ENCODE measurements at regions not wholly inside any gene's neighbourhood (a gene's known extent, or its start where the extent isn't known, plus 50 kb on each side); places are given as distances from the start of the nearest gene placed in this dataset.

DNA sequence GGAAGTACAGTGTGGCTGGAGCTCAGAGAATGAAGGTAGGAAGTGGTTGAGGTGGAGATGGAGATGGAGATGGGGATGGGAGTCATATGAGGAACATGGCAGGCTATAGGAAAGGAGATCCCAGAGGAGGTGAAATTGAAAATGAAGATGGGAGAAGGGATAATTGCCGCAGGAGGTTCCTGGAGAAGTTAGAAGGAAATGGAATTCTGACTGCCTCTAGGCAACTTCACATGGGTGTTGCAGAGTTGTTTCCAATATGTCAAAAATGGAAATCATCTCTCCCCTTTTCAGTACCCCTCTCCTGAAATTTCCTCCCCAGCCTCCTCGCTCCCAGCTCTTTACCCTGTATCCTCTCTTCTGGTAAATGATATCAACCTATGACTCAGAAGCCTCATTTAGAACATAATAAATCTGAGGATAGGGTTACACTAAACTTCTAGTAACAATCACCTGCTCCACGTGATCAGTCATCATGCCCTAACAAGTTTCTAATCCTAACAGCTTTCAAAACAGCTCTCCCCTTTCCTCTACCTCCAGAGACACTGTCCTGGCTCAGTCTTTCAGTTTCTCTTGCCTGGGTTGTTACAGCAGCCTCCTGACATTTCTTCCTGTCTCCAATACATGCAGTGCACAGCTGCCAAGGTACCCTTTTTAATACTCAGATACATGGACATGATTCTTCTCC lies 201.9 kb upstream of the RBMS1 start:
- no peak for TF ChIP-seq ZNF274 (IDR thresholded peaks at IDR 0.05; ENCODE audit: low read depth, low read length)
- no peak overlapping the region for H3K4me3 ChIP-seq (ENCODE audit: low read length)

DNA sequence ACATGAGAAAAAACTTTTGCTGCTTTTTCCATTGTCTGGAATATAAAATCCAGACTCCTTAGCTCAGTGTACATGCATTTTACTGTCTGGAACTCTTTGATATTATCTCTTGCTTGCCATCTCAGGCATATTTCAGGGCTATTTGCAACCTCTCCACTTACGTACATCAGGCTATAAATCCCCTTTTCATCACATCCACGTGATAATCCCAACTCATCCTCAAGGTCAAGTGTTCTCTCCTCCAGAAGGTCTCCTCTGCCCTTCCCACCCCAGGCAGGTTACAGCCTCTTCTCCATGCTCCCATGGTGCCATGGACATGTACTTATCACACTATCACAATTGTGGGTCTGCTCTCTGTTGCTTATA lies 202.5 kb upstream of the RBMS1 start:
- no peak overlapping the region for H3K4me3 ChIP-seq (ENCODE audit: low read length)
- TF ChIP-seq ZNF274 (IDR thresholded peaks at IDR 0.05; ENCODE audit: low read depth, low read length), result no peak

DNA sequence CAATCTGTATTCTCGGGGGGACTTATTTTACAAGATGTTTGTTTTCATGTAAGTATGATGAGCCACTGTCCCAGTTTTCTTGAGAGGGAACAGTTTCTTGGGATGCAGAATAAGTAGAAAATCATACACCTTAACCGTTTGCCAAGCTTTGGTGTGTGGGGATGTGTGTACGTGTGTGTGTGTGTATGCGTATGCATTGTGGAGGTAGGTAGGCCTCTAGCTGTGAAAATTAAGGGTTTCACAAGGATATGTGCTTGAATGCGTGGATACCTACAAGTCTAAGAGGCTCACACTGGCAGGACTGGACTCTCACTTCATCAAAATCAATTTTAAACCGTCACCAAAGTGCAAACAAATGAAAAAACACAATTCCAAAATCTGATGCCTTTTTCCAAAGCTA lies 204.2 kb upstream of the RBMS1 start:
- no peak overlapping the region for H3K4me3 ChIP-seq (ENCODE audit: low read length)
- no peak for TF ChIP-seq ZNF274 (IDR thresholded peaks at IDR 0.05; ENCODE audit: low read depth, low read length)

DNA sequence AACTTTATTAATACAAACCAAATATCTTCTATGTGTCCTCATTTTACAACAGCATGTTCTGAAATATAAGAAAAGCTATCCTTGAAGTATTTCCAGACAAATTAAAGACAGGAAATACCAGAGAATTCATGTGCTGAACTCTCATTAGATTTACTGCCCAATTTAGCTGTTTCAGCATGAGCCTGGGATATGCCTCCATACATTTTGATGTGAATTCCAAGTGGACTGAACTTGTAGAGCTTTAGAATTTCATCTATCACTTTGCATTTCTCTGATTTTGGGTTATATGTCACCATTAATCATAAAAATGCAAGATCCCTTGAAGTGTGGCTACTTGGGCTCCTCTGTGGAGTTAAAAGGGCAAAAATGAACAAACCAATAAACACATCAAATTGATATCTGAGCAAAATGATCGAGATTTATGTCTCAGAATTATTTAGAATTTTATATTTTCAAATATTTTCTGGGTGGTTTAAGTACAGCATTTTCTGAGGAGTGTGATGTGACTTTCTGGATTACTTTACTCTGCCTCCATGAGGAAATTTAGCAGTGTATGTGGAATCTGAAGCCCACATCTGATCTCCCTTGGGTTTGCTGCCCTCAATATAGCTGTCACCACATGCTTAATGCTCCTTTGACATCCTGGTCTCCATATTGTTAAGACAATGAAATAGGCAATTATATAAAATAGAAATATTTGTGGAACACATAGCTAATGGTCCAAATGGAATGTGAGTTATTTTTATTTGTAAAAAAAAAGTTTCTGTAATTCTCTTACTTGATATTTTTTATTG lies 206.6 kb upstream of the RBMS1 start:
- TF ChIP-seq ZNF274 (IDR thresholded peaks at IDR 0.05; ENCODE audit: low read depth, low read length), result no peak
- no peak overlapping the region for H3K4me3 ChIP-seq (ENCODE audit: low read length)

DNA sequence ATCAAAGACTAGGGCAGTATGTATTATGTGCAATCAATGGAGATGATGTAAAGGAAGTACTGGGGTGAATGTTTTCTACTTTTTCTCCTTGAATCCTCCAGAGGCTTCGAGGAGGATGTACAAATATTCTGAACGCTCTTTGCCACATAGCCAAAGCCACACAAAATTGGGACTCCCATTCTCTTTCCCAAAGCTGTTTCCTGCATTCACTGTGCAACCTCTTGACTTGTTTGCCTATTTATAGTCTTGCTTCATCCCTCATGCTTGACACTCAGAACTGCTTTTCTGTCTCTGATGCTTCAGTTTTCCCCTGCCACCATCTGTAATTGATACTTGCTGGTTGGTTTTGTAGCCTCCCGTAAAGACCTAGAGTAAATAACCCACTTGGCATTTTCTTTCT lies 208.2 kb upstream of the RBMS1 start:
- no peak for TF ChIP-seq ZNF274 (IDR thresholded peaks at IDR 0.05; ENCODE audit: low read depth, low read length)
- no peak overlapping the region for H3K4me3 ChIP-seq (ENCODE audit: low read length)

DNA sequence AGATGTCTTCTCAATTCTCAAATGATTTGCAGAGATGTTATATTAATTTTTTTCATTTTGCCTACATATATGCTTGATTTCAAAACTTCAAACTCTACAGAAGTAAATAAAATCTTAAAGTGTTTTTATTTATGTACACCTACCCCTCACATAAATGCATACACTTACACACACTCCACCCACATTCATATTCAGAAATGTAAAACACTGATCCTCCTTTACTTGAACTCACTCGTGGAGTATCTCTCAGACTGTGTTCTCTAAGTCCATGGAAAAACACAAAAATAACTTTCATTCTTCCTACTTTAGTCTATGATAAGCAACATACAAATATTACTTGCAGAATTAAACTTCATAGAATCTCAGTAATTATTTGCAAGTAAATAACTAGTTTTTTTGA lies 209.1 kb upstream of the RBMS1 start:
- no peak overlapping the region for H3K4me3 ChIP-seq (ENCODE audit: low read length)
- no peak for TF ChIP-seq ZNF274 (IDR thresholded peaks at IDR 0.05; ENCODE audit: low read depth, low read length)

DNA sequence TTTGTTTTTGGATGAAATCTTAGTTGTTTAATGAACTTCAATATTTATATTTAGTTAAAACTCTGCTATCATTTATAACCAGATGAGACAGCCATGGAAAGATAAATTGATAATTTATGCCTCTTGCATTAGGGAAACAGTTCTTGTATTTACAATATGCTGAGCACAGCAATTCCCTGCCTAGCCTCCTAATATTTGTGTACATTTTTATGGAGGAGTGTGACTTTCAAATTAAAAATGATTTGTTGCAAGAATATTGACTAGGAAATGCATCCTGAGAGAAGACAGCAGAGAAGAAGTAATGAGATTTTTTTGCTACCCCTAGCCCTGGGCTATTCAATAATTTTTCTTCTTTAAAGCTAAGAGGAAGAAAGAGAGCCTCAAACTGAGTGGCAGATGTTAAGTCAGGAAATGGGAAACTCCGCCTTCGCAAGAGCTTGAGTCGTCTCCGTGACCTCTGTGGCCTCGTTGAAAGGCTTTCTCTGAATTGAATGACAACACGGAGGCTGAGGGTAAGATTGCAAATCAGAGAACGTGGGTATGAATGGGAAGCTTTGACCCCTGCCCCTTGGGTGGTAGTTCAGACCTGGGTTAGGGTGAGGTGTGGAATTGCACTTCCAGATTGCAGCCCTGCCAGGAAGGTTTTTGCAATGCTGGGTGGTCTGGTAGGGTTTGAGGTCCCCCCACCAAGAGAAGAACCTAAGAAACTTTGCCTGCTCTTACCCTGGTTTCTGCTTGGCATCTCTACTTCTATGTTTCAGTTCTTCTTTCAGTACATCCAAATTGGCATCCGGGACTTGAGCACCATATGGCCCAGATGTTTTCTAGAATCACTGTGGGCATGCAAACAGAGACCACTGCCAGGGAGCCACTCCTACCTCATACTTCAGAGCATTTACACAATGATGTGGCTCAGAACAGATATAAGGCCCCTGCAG lies 210.3 kb upstream of the RBMS1 start:
- no peak for TF ChIP-seq ZNF274 (IDR thresholded peaks at IDR 0.05; ENCODE audit: low read depth, low read length)
- no peak overlapping the region; the same call in 1 of the 2 replicates for H3K4me3 ChIP-seq (ENCODE audit: low read length)

DNA sequence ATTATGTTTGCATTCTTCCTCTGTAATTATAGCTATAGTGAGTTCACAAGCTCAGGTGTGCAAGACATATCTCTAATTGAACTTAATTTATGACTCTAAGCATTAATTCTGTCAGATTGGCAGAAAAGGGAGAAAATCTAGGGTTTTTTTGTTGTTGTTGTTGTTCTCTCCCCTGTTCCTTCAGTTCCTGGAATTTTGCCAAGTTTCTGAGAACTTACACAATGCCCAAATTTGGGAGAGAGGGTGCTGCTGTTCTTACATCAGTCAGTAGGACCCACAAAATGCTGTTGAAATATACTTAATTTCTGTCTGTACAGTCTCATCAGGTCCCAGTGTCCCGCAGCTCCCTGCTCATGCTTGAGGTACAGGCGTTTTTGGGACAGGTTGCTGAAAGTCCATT lies 221.8 kb upstream of the RBMS1 start:
- TF ChIP-seq ZNF274 (IDR thresholded peaks at IDR 0.05; ENCODE audit: low read depth, low read length), result no peak
- no peak overlapping the region for H3K4me3 ChIP-seq (ENCODE audit: low read length)

DNA sequence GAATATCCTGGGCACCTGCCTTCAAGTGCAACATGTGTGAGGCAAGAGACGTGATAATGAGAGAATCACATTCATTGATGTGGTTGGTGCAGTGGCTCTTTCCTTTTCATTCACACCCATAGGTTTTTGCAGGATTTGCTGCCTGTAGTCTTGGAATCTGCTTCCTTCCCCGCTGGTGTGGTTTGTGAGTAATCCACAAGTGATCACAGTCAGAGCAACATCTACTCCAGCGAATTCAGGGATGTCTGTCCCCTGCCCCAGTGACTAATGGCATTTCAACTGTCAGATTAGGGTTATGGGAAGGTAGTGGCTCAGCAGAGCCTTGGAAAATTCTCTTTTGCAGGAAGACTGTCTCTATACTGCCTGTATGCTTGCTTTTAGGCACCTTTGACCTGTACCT lies 225.5 kb upstream of the RBMS1 start:
- no peak for TF ChIP-seq ZNF274 (IDR thresholded peaks at IDR 0.05; ENCODE audit: low read depth, low read length)

DNA sequence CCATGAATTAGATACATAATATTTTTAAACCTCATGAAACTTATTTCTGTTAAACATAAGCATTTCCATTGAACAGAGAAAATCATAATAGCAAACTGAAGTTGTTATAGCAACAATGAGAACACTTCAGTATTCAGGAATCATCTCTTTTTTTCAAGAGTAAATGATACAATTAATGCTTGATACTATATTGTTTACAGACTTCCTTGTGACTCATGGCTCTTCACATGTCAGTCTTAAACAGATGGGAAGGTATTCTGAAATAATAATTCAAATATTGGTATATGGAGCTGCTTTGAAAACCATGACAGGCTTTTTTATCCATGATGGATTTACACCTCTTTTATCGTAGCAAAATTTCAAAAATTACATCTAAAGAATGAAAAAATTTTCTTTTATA lies 226.5 kb upstream of the RBMS1 start:
- TF ChIP-seq ZNF274 (IDR thresholded peaks at IDR 0.05; ENCODE audit: low read depth, low read length), result no peak
- no peak overlapping the region for H3K4me3 ChIP-seq (ENCODE audit: low read length)

More for the DNA sequence above, 225.5 kb upstream of the RBMS1 start:
- H3K4me3 ChIP-seq (ENCODE audit: low read length), result no peak overlapping the region

DNA sequence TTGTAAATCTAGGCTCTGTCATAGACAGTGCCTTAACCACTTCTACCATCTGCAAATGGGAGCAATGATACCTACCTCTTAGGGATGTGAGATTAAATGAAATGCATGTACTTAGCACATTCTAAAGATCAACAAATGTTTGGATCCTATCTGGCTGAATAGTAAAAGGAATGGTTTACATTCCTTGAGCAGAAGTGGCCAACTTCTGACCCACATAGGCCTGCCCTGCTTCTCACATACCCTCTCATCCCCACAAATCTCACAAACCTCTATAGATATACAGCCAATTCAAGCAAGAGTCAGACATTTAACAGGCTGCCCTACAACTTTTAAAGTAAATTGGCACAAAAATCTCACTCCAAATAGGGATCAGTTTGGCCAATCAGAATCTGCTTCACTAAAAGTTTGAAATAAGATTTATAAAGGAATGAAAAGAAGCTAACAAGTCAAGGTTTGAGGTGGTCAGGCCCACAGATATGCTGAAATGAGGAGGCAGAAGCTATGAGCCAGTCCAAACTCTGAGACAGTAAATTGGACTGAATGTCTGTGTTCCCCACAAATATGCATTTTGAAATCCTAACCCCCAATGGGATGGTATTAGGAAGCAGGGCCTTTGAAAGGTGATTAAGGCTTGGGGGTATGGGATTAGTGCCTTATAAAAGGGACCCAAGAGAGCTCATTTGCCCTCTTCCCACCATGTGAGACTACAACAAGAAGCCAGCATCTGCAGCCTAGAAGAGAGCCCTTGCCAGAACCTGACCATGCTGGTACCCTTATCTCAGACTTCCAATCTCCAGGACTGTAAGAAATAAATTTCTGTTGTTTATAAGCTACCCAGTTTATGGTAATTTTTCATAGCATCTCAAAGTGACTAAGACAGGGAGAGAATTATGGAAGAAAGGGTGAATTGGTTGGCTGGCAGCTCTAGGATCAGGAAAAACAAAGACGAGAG lies 227.8 kb upstream of the RBMS1 start:
- H3K4me3 ChIP-seq (ENCODE audit: low read length), result no peak overlapping the region
- TF ChIP-seq ZNF274 (IDR thresholded peaks at IDR 0.05; ENCODE audit: low read depth, low read length), result no peak

DNA sequence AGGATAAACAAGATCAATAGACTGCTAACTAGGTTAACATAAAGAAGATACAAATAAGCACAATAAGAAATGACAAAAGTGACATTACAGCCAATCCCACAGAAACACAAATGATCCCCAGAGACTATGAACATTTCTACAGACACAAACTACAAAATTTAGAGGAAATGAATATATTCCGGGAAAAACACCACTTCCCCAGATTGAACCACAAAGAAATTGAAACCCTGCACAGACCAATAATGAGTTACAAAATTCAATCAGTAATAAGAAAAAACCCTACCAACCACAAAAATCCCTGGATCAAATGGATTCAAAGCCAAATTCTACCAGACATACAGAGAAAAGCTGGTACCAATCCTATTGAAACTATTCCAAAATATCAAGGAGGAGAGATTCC lies 232.4 kb upstream of the RBMS1 start:
- no peak for TF ChIP-seq ZNF274 (IDR thresholded peaks at IDR 0.05; ENCODE audit: low read depth, low read length)
- no peak overlapping the region for H3K4me3 ChIP-seq (ENCODE audit: low read length)

DNA sequence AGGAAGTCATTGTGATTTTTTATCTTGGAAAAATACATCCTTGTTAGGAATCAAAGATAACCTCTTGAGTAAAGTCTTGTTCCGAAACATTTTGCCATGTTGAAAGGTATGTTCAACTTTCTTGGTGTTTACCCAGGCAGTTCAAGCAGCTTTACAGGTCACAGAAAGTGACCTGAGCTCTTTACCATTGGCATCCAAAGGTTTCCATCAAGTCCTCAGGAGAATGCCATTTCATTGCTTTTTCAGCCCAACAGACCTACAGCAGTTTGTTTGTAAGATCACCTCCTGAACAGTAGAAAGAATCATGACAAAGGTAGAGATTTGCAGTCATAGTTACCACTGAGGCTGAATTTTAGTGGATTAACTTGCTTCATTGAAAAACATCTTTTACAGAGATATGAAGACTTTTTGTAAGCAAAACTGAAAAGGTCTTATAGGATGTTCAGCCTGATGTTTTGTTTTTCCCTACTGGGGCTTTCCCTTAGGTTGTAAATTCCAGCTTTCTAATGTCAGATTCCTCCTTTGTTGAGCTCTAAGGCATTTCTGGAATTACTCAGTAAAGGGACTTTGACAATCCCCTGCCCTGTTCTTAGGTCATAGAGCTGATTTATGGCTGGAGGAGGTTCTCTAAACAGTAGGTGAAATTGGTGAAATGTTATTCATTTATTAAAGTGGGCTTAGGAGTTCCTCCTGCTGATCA lies 236.8 kb upstream of the RBMS1 start:
- no peak for TF ChIP-seq ZNF274 (IDR thresholded peaks at IDR 0.05; ENCODE audit: low read depth, low read length)
- H3K4me3 ChIP-seq (ENCODE audit: low read length), result no peak overlapping the region
